GM12878 (cell line): ENCODE measurements at regions not wholly inside any gene's neighbourhood (a gene's known extent, or its start where the extent isn't known, plus 50 kb on each side); places are given as distances from the start of the nearest gene placed in this dataset.

Source experiments
- ATAC-seq: fragments of 200-7000 bp; cut with Tn5 transposase; 3 replicates; pipeline ENCODE4 v1.9.1; 2020; ENCODE audit warnings: mild to moderate bottlenecking, moderate library complexity
- BruUV-seq: library from RNA; stranded (reverse); fragments of 400-500 nt; replicated peaks from 2 replicates; lab custom pipeline; 2021; lab: Mats Ljungman, UMichigan
- CTCF ChIA-PET: fragments of 300-600 bp; sonication (Branson Sonifier 250); formaldehyde crosslinking; extraction: SDS; loops from one replicate; lab custom pipeline; 2021; ENCODE audit warnings: inconsistent platforms; lab: Yijun Ruan, JAX
- POLR2A ChIA-PET: fragments of 350-600 bp; formaldehyde crosslinking; extraction: SDS; loops from one replicate; lab custom pipeline; 2021; ENCODE audit warnings: inconsistent platforms; lab: Charles Lee
- RAD21 ChIA-PET: fragments of 300-600 bp; sonication (Branson Sonifier 250); formaldehyde crosslinking; loops from one replicate; lab custom pipeline; 2023; ENCODE audit warnings: antibody characterized with exemption; ENCODE audit not compliant: unreplicated experiment; lab: Charles Lee
- SMC1A ChIA-PET: fragments of 300-600 bp; sonication (Branson Sonifier 250); formaldehyde crosslinking; loops from one replicate; lab custom pipeline; 2023; ENCODE audit not compliant: unreplicated experiment, uncharacterized antibody; lab: Charles Lee
- DNase-seq: peaks from one replicate; pipeline ENCODE4 v3.0.0-alpha.2; 2011; ENCODE audit warnings: low read depth, low spot score
- FAIRE-seq: peaks from 3 replicates; lab custom pipeline; 2011; peaks lifted over from hg19 to GRCh38; lab: Jason Lieb, UNC
- H2AFZ ChIP-seq: 2 replicates; pipeline ENCODE4 v1.6.0; 2011; ENCODE audit warnings: low read depth, low read length, control low read depth; ENCODE audit not compliant: control insufficient read depth
- H3K27ac ChIP-seq: 2 replicates; pipeline ENCODE4 v1.5.1; 2011; ENCODE audit warnings: control low read depth; ENCODE audit not compliant: control insufficient read depth, insufficient read depth
- H3K27me3 ChIP-seq, 2 experiments: replicated peaks in 1 of 2; 2 replicates each; pipeline versions ENCODE4 v1.6.0 to v1.6.1; 2011; ENCODE audit warnings: low read length in 1 of 2; ENCODE audit not compliant: control insufficient read depth in 2 of 2, insufficient read depth in 2 of 2
- H3K36me3 ChIP-seq, 2 experiments: 2 replicates each; pipeline ENCODE4 v1.5.1; 2011; ENCODE audit warnings: low read length in 1 of 2; ENCODE audit not compliant: control insufficient read depth in 2 of 2, insufficient read depth in 2 of 2
- H3K4me1 ChIP-seq: 2 replicates; pipeline ENCODE4 v1.6.1; 2011; ENCODE audit warnings: mild to moderate bottlenecking, low read length, moderate library complexity, mixed read lengths; ENCODE audit not compliant: control insufficient read depth, insufficient read depth
- H3K4me2 ChIP-seq: 2 replicates; pipeline ENCODE4 v1.6.0; 2011; ENCODE audit warnings: control low read depth; ENCODE audit not compliant: control insufficient read depth, insufficient read depth
- H3K4me3 ChIP-seq: fragments of 200-600 bp; sonication (generic); 2 replicates; pipeline ENCODE4 v1.5.1; 2016
- H3K79me2 ChIP-seq: 2 replicates; pipeline ENCODE4 v1.6.0; 2011; ENCODE audit warnings: low read length; ENCODE audit not compliant: control insufficient read depth, insufficient read depth
- H3K9ac ChIP-seq: 2 replicates; pipeline ENCODE4 v1.8.0; 2011; ENCODE audit warnings: low read length, control low read depth, mixed read lengths; ENCODE audit not compliant: control insufficient read depth, insufficient read depth
- H3K9me3 ChIP-seq: replicated peaks from 3 replicates; pipeline ENCODE4 v1.5.1; 2011; ENCODE audit warnings: mild to moderate bottlenecking, low read length; ENCODE audit not compliant: control insufficient read depth, insufficient read depth
- H4K20me1 ChIP-seq: 2 replicates; pipeline ENCODE4 v1.6.0; 2011; ENCODE audit not compliant: control insufficient read depth, insufficient read depth
- SPI1 ChIP-seq: IDR thresholded peaks from 2 replicates; pipeline ENCODE4 v1.6.1; 2011; ENCODE audit warnings: low read depth, mild to moderate bottlenecking, low read length, moderate library complexity, borderline replicate concordance; ENCODE audit not compliant: insufficient read depth
- SREBF1 ChIP-seq: IDR thresholded peaks from 2 replicates; pipeline ENCODE4 v1.6.1; 2012; ENCODE audit warnings: mild to moderate bottlenecking, low read length
- YBX1 ChIP-seq: fragments of 450-650 bp; IDR thresholded peaks from 2 replicates; pipeline ENCODE4 v1.6.1; 2016; ENCODE audit warnings: antibody characterized with exemption
- ZNF687 ChIP-seq: fragments of 450-650 bp; IDR thresholded peaks from 2 replicates; pipeline ENCODE4 v1.6.1; 2017; ENCODE audit warnings: mild to moderate bottlenecking, moderate library complexity
- WGBS: methylation state at CpG from one replicate; pipeline ENCODE4 v1.1.6; 2016; ENCODE audit warnings: low lambda C conversion rate; ENCODE audit not compliant: insufficient replicate concordance, insufficient coverage; ENCODE audit errors: missing lambda C conversion rate; 5-methylcytosine and 5-hydroxymethylcytosine counted together
- in situ Hi-C: fragments of 300-500 bp; cut with MboI; formaldehyde crosslinking; loops from 9 replicates; pipeline ENCODE4 v1.14.3; 2018; ENCODE audit warnings: mixed read lengths
- intact Hi-C: fragments of 100-400 bp; cut with micrococcal nuclease; formaldehyde crosslinking; loops from one replicate; pipeline ENCODE4 v1.14.2; 2022; ENCODE audit not compliant: unreplicated experiment
- TF ChIP-seq, protein P1 (sequence below): IDR thresholded peaks from 2 replicates; pipeline ENCODE4 v1.6.1; 2011; ENCODE audit warnings: mild to moderate bottlenecking, low read depth, low read length, moderate library complexity; ENCODE audit not compliant: insufficient replicate concordance

DNA sequence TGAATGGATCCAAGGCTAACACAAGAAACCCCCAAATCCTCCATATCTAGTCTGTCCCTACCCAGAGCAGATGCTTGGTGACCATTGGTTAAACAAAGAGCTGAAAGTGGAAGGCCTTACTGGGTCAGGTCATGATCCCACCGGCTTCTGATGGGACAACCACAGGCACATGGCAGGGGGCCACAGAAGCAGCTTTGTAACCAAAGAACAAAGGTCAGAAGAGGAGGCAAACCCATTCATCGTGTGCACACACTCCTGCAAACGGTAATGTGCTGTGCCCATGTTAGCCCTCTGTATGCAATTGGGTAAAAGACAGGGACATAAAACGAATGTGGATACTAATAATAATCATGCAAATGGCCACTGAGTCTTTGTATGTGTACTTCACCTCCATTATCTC lies 133.3 kb upstream of the SLC6A11 start:
- ChIA-PET RAD21 (no interaction called here), CTCF (no interaction called here), POLR2A (no interaction called here), SMC1A (no interaction called here)
- FAIRE-seq, result no peak
- no peak overlapping the region for H3K27ac ChIP-seq
- TF ChIP-seq ZNF687, result no peak
- TF ChIP-seq SREBF1, result no peak
- TF ChIP-seq SPI1, result no peak
- TF ChIP-seq YBX1, result no peak
- TF ChIP-seq, protein P1, sequence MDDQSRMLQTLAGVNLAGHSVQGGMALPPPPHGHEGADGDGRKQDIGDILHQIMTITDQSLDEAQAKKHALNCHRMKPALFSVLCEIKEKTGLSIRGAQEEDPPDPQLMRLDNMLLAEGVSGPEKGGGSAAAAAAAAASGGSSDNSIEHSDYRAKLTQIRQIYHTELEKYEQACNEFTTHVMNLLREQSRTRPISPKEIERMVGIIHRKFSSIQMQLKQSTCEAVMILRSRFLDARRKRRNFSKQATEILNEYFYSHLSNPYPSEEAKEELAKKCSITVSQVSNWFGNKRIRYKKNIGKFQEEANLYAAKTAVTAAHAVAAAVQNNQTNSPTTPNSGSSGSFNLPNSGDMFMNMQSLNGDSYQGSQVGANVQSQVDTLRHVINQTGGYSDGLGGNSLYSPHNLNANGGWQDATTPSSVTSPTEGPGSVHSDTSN, result no peak
- no peak overlapping the region for H3K9ac ChIP-seq
- DNase-seq, result no peak
- H3K4me1 ChIP-seq, result no peaks in the 10 kb centered on the region
- H3K79me2 ChIP-seq, result no peaks in the 10 kb centered on the region
- no peaks in the 10 kb centered on the region for H4K20me1 ChIP-seq
- H3K9me3 ChIP-seq, result no peaks in the 10 kb centered on the region
- intact Hi-C loops (no loop called here), in situ Hi-C loops (no loop called here)
- H3K27me3 ChIP-seq, result peaks cover 0 to 1% of the 10 kb centered on the region in 2 experiments; a peak in 2 of 4 replicates
- H3K4me2 ChIP-seq, result no peak overlapping the region
- no peaks in the 10 kb centered on the region for H3K36me3 ChIP-seq
- BruUV-seq, result no TSS peak
- no peak for ATAC-seq
- H3K4me3 ChIP-seq, result no peak overlapping the region
- 0% methylated on average over 4 of the region's 4 CpGs for WGBS
- no peak overlapping the region for H2AFZ ChIP-seq
